NCI-H510A treated with DMSO at 0.1 percent for 48 hours (cell line): ENCODE measurements at regions not wholly inside any gene's neighbourhood (a gene's known extent, or its start where the extent isn't known, plus 50 kb on each side); places are given as distances from the start of the nearest gene placed in this dataset.

Experiments
- DNase-seq: peaks from one replicate; lab custom pipeline; 2025; lab: John Stamatoyannopoulos, UW

GRCh38 chr13:64075543-64076271 is 2660.1 kb upstream of the PCDH20 start:
- no peak for DNase-seq

GRCh38 chr13:64074971-64075474 is 2659.4 kb upstream of the PCDH20 start:
- DNase-seq: no peak

GRCh38 chr13:64073203-64073602 is 2657.6 kb upstream of the PCDH20 start:
- DNase-seq: no peak

GRCh38 chr13:64071352-64071751 is 2655.7 kb upstream of the PCDH20 start:
- no peak for DNase-seq

- DNase-seq: no peak
Observed at GRCh38 chr13:64069892-64070291, 2654.2 kb upstream of the PCDH20 start.

- no peak for DNase-seq
Observed at GRCh38 chr13:64066711-64067110, 2651.1 kb upstream of the PCDH20 start.

GRCh38 chr13:64061649-64062048 is 2646.0 kb upstream of the PCDH20 start:
- no peak for DNase-seq

GRCh38 chr13:64057372-64058020 is 2641.8 kb upstream of the PCDH20 start:
- no peak for DNase-seq

- DNase-seq: no peak
Observed at GRCh38 chr13:64054321-64054720, 2638.7 kb upstream of the PCDH20 start.

GRCh38 chr13:64052521-64052920 is 2636.9 kb upstream of the PCDH20 start:
- DNase-seq: no peak

- no peak for DNase-seq
Observed at GRCh38 chr13:64051278-64051677, 2635.6 kb upstream of the PCDH20 start.

GRCh38 chr13:64041296-64041695 is 2625.6 kb upstream of the PCDH20 start:
- DNase-seq: no peak

- no peak for DNase-seq
Observed at GRCh38 chr13:64033921-64034320, 2618.3 kb upstream of the PCDH20 start.

- peak; percentile 5 for DNase-seq
Observed at GRCh38 chr13:64029343-64030093, 2613.9 kb upstream of the PCDH20 start.

- DNase-seq: no peak
Observed at GRCh38 chr13:64028551-64028950, 2612.9 kb upstream of the PCDH20 start.

- no peak for DNase-seq
Observed at GRCh38 chr13:64020126-64020525, 2604.5 kb upstream of the PCDH20 start.

- DNase-seq: no peak
Observed at GRCh38 chr13:64007339-64007738, 2591.7 kb upstream of the PCDH20 start.

GRCh38 chr13:64000321-64000720 is 2584.7 kb upstream of the PCDH20 start:
- no peak for DNase-seq

GRCh38 chr13:63999614-64000305 is 2584.1 kb upstream of the PCDH20 start:
- no peak for DNase-seq

- no peak for DNase-seq
Observed at GRCh38 chr13:63983366-63983765, 2567.7 kb upstream of the PCDH20 start.

- no peak for DNase-seq
Observed at GRCh38 chr13:63979951-63980350, 2564.3 kb upstream of the PCDH20 start.

- DNase-seq: no peak
Observed at GRCh38 chr13:63972328-63972727, 2556.7 kb upstream of the PCDH20 start.
